Liver (tissue), 3 donors: ENCODE measurements at regions not wholly inside any gene's neighbourhood (a gene's known extent, or its start where the extent isn't known, plus 50 kb on each side); places are given as distances from the start of the nearest gene placed in this dataset.

Source experiments
- HNF4A ChIP-seq, 2 donors: conservative IDR thresholded peaks; 2 replicates each; pipeline ENCODE4 v1.6.1; 2016; ENCODE audit warnings: antibody characterized with exemption in 2 of 2, mild to moderate bottlenecking in 2 of 2
- RAD21 ChIP-seq, 2 donors: IDR thresholded peaks; 2 replicates each; pipeline ENCODE4 v1.6.1; 2016; ENCODE audit warnings: antibody characterized with exemption in 2 of 2, mild to moderate bottlenecking in 2 of 2
- SP1 ChIP-seq: IDR thresholded peaks from 2 replicates; pipeline ENCODE4 v1.6.1; 2018; ENCODE audit warnings: antibody characterized with exemption, mild to moderate bottlenecking
- TAF1 ChIP-seq: conservative IDR thresholded peaks from 2 replicates; pipeline ENCODE4 v1.6.1; 2016; ENCODE audit warnings: antibody characterized with exemption, mild to moderate bottlenecking
- YY1 ChIP-seq: IDR thresholded peaks from 2 replicates; pipeline ENCODE4 v1.6.1; 2016; ENCODE audit warnings: antibody characterized with exemption, mild to moderate bottlenecking
- ZBTB33 ChIP-seq: IDR thresholded peaks from 2 replicates; pipeline ENCODE4 v1.6.1; 2016; ENCODE audit warnings: antibody characterized with exemption
- TF ChIP-seq, protein P1 (sequence below): fragments of 150-350 bp; IDR thresholded peaks from 2 replicates; pipeline ENCODE4 v1.5.1; 2017; ENCODE audit warnings: improper control_type of control experiment, low read depth, low read length; ENCODE audit not compliant: missing input control
- TF ChIP-seq, protein P2 (sequence below): IDR thresholded peaks from 2 replicates; pipeline ENCODE4 v1.6.1; 2016; ENCODE audit warnings: antibody characterized with exemption, mild to moderate bottlenecking
- TF ChIP-seq, protein P3 (sequence below): IDR thresholded peaks from 2 replicates; pipeline ENCODE4 v1.6.1; 2016; ENCODE audit warnings: antibody characterized with exemption
- donor health status: healthy.
- donor health status: healthy.

GRCh38 chr13:106372199-106373155 is 163.0 kb downstream of the EFNB2 start:
- TF ChIP-seq TAF1 (no peak), RAD21 (IDR thresholded peaks at IDR 0.05) (no peak), YY1 (no peak), SP1 (no peak), ZBTB33 (no peak), HNF4A (conservative IDR thresholded peaks at IDR 0.05) (no peak)
- TF ChIP-seq, protein P1, sequence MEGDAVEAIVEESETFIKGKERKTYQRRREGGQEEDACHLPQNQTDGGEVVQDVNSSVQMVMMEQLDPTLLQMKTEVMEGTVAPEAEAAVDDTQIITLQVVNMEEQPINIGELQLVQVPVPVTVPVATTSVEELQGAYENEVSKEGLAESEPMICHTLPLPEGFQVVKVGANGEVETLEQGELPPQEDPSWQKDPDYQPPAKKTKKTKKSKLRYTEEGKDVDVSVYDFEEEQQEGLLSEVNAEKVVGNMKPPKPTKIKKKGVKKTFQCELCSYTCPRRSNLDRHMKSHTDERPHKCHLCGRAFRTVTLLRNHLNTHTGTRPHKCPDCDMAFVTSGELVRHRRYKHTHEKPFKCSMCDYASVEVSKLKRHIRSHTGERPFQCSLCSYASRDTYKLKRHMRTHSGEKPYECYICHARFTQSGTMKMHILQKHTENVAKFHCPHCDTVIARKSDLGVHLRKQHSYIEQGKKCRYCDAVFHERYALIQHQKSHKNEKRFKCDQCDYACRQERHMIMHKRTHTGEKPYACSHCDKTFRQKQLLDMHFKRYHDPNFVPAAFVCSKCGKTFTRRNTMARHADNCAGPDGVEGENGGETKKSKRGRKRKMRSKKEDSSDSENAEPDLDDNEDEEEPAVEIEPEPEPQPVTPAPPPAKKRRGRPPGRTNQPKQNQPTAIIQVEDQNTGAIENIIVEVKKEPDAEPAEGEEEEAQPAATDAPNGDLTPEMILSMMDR: no peak
- TF ChIP-seq, protein P2, sequence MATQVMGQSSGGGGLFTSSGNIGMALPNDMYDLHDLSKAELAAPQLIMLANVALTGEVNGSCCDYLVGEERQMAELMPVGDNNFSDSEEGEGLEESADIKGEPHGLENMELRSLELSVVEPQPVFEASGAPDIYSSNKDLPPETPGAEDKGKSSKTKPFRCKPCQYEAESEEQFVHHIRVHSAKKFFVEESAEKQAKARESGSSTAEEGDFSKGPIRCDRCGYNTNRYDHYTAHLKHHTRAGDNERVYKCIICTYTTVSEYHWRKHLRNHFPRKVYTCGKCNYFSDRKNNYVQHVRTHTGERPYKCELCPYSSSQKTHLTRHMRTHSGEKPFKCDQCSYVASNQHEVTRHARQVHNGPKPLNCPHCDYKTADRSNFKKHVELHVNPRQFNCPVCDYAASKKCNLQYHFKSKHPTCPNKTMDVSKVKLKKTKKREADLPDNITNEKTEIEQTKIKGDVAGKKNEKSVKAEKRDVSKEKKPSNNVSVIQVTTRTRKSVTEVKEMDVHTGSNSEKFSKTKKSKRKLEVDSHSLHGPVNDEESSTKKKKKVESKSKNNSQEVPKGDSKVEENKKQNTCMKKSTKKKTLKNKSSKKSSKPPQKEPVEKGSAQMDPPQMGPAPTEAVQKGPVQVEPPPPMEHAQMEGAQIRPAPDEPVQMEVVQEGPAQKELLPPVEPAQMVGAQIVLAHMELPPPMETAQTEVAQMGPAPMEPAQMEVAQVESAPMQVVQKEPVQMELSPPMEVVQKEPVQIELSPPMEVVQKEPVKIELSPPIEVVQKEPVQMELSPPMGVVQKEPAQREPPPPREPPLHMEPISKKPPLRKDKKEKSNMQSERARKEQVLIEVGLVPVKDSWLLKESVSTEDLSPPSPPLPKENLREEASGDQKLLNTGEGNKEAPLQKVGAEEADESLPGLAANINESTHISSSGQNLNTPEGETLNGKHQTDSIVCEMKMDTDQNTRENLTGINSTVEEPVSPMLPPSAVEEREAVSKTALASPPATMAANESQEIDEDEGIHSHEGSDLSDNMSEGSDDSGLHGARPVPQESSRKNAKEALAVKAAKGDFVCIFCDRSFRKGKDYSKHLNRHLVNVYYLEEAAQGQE: no peak
- TF ChIP-seq, protein P3, sequence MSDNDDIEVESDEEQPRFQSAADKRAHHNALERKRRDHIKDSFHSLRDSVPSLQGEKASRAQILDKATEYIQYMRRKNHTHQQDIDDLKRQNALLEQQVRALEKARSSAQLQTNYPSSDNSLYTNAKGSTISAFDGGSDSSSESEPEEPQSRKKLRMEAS: no peak
